OCI-LY1 (cell line): ENCODE measurements at regions not wholly inside any gene's neighbourhood (a gene's known extent, or its start where the extent isn't known, plus 50 kb on each side); places are given as distances from the start of the nearest gene placed in this dataset.

Source experiments
- EZH2 ChIP-seq: fragments of 200-600 bp; sonication (generic), shearing (Covaris generic); IDR thresholded peaks from 2 replicates; pipeline ENCODE4 v1.8.0; 2017; ENCODE audit warnings: borderline replicate concordance, mixed run types, mild to moderate bottlenecking, antibody characterized with exemption, low read length, moderate library complexity, mixed read lengths
- TF ChIP-seq, protein P1 (sequence below): fragments of 200-600 bp; sonication (generic), shearing (Covaris generic); IDR thresholded peaks from 2 replicates; pipeline ENCODE4 v1.5.1; 2017; ENCODE audit warnings: mild to moderate bottlenecking, antibody characterized with exemption, low read length, moderate library complexity, mixed read lengths

DNA sequence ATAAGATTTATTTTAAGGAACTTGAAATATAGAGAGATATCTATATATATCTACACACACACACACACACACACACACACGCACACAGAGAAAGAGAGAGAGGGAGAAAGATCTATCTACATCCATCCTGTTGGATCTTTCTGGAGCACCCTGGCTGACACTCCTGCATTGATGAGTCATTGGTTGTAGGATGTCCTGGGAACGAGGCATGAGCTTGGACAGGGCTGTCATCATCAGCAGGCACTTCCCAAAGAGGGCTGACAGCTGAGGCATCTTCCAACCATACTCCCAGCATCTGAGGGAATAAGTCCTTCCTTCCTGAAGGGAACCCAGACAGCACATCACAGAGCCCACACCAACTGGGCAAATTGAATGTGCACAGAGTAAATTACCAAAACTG, 99.1 kb upstream of the ERG start:
- TF ChIP-seq, protein P1, sequence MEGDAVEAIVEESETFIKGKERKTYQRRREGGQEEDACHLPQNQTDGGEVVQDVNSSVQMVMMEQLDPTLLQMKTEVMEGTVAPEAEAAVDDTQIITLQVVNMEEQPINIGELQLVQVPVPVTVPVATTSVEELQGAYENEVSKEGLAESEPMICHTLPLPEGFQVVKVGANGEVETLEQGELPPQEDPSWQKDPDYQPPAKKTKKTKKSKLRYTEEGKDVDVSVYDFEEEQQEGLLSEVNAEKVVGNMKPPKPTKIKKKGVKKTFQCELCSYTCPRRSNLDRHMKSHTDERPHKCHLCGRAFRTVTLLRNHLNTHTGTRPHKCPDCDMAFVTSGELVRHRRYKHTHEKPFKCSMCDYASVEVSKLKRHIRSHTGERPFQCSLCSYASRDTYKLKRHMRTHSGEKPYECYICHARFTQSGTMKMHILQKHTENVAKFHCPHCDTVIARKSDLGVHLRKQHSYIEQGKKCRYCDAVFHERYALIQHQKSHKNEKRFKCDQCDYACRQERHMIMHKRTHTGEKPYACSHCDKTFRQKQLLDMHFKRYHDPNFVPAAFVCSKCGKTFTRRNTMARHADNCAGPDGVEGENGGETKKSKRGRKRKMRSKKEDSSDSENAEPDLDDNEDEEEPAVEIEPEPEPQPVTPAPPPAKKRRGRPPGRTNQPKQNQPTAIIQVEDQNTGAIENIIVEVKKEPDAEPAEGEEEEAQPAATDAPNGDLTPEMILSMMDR: no peak
- no peak for TF ChIP-seq EZH2
